ENCODE measurements at regions not wholly inside any gene's neighbourhood (a gene's known extent, or its start where the extent isn't known, plus 50 kb on each side); places are given as distances from the start of the nearest gene placed in this dataset.

DNA sequence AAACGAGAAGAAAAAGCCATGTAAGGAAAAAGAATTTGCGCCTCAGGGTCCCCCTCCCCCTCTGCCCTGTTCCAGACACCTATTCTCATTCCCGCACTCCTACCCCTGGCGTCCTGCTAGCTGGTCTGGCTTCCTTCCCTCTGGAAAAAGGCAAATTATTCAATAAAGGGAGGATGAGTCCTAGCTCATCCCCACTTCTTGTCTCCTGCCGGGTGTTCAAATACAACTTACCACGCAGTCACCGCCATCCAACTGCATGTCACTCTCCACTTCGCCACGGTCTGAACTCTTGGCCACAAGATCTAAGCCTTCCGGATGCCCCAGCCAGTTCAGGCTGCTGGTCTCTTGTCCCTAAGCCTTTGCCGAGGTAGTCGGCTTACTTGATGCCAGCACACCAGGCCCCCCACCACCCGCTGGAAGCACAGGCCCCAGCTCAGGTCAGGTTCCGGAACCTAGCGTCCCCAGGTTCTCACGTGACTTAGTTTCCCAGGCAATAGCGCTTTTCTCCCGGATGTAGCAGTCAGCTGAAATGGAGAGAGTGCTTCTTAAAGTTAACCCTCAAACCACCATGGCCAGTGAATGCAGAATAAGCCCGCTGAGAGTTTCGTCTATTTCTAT is 209.6 kb upstream of the SPIN4 start:
- intact Hi-C loops (cut with DNase I), result no loop called here
- H3K9me3 ChIP-seq, result no peaks in the 10 kb centered on the region
- no peaks in the 10 kb centered on the region for H3K4me1 ChIP-seq
- 0 to 1% methylated on average over 10 to 19 of the region's 20 CpGs for WGBS, 2 donors
- DNase-seq, result peak; percentile 71 to 72
- no peaks in the 10 kb centered on the region for H3K36me3 ChIP-seq
- peak overlapping the region; percentile 28 to 64 (median 58) for H3K27ac ChIP-seq
- H3K27me3 ChIP-seq, result no peaks in the 10 kb centered on the region
- TF ChIP-seq, protein P1, sequence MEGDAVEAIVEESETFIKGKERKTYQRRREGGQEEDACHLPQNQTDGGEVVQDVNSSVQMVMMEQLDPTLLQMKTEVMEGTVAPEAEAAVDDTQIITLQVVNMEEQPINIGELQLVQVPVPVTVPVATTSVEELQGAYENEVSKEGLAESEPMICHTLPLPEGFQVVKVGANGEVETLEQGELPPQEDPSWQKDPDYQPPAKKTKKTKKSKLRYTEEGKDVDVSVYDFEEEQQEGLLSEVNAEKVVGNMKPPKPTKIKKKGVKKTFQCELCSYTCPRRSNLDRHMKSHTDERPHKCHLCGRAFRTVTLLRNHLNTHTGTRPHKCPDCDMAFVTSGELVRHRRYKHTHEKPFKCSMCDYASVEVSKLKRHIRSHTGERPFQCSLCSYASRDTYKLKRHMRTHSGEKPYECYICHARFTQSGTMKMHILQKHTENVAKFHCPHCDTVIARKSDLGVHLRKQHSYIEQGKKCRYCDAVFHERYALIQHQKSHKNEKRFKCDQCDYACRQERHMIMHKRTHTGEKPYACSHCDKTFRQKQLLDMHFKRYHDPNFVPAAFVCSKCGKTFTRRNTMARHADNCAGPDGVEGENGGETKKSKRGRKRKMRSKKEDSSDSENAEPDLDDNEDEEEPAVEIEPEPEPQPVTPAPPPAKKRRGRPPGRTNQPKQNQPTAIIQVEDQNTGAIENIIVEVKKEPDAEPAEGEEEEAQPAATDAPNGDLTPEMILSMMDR (IDR thresholded peaks at IDR 0.05), result no peak
- TF ChIP-seq POLR2A (IDR thresholded peaks at IDR 0.05), result peak in 1 of 2 donors; percentile 62
- H3K4me3 ChIP-seq (replicated peaks in 1 of 3), result peak overlapping the region in 2 of 3 donors; percentile 38 to 64

DNA sequence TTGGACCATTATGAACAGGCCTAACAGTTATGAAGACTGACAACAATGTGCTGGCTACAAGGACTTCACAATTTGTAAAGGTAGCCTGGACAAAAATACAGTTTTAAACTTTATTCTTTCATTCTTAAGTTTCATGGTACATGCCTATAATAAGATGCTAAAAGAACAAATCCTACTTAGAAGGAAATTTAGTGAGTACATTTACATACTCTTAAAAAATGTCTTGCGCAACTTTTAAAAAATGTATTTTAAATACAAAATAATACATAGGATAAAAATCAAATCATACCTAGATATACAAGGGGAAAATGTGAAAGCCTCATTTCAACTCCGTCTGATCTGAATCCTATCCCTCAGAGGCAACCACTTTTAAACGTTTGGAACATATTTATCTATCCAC is 200.7 kb upstream of the SPIN4 start:
- DNase-seq, result no peak
- H3K4me1 ChIP-seq, result no peaks in the 10 kb centered on the region
- intact Hi-C loops (cut with DNase I), result no loop called here
- H3K27me3 ChIP-seq, result no peaks in the 10 kb centered on the region
- H3K4me3 ChIP-seq (replicated peaks in 1 of 3), result no peak overlapping the region
- H3K27ac ChIP-seq, result no peak overlapping the region
- TF ChIP-seq POLR2A (IDR thresholded peaks at IDR 0.05), result no peak
- TF ChIP-seq, protein P1 (IDR thresholded peaks at IDR 0.05), result no peak
- WGBS, 2 donors, result 92% methylated on average over 3 of the region's 3 CpGs
- no peaks in the 10 kb centered on the region for H3K36me3 ChIP-seq
- no peaks in the 10 kb centered on the region for H3K9me3 ChIP-seq

DNA sequence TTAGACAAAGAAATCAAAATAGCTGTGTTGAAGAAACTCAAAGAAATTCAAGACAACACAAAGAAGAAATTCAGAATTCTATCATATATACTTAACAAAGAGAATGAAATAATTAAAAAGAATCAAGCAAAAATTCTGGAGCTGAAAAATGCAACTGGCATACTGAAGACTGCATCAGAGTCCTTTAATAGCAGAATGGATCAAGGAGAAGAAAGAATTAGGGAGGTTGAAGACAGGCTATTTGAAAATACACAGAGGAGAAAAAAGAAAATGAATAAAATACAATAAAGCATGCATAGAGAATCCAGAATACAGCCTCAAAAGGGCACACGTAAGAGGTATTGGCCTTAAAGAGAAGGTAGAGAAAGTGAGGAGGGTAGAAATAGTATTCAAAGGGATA is 179.5 kb upstream of the SPIN4 start:
- Histone ChIP-seq H3K27ac (no peak overlapping the region), H3K9me3 (no peaks in the 10 kb centered on the region), H3K27me3 (no peaks in the 10 kb centered on the region), H3K4me3 (replicated peaks in 1 of 3) (no peak overlapping the region), H3K4me1 (no peaks in the 10 kb centered on the region), H3K36me3 (no peaks in the 10 kb centered on the region)
- no peak for TF ChIP-seq POLR2A (IDR thresholded peaks at IDR 0.05)
- TF ChIP-seq, protein P1 (IDR thresholded peaks at IDR 0.05), result no peak
- no peak for DNase-seq
- WGBS, 2 donors, result 97 to 100% methylated on average over 1 of the region's 1 CpG
- intact Hi-C loops (cut with DNase I), result no loop called here

DNA sequence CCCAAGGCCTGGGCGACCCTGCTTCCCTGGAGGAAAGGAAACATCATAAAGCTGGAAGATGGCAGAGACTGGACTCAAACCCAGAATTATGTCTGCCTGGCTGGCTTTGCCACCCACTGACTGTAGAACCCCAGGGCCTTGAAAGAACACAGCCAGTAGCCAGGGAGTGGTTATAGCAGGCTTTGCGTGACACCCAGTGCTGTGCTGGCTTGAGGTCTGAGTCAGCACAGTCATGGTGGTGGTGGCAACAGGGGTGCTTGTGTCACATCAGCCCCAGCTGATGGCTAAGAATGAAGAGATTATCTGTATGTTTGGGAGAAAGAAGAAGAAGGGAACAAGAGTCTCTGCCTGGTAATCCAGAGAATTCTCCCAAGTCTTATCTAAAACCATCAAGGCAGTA is 178.8 kb upstream of the SPIN4 start:
- no peaks in the 10 kb centered on the region for H3K9me3 ChIP-seq
- no peak for TF ChIP-seq POLR2A (IDR thresholded peaks at IDR 0.05)
- TF ChIP-seq, protein P1 (IDR thresholded peaks at IDR 0.05), result no peak
- H3K27ac ChIP-seq, result no peak overlapping the region
- 95% methylated on average over 2 of the region's 2 CpGs; no CpG with 5 or more reads in 1 of the 2 donors for WGBS, 2 donors
- no peak overlapping the region for H3K4me3 ChIP-seq (replicated peaks in 1 of 3)
- H3K27me3 ChIP-seq, result no peaks in the 10 kb centered on the region
- DNase-seq, result no peak
- no peaks in the 10 kb centered on the region for H3K36me3 ChIP-seq
- intact Hi-C loops (cut with DNase I), result no loop called here
- no peaks in the 10 kb centered on the region for H3K4me1 ChIP-seq

DNA sequence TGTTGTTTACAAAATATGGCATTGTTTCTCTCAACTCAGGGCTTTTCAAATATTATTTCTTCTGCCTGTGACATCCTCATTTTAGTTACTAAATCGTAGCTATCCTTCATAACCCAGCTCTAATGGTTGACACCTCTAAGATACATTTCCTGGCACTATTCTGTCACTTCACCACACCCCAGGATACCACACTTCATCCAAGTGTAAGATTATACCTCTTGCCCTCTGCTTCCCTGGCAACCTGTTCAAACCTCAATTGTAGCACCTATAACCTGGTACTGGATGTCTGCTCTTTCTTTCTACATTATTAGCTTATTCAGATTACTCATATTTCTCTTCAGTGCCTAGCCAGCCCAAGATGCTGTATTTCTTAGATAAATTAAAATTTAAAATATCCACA is 175.7 kb upstream of the SPIN4 start:
- WGBS, 2 donors, result 100% methylated on average over 1 of the region's 1 CpG
- no peaks in the 10 kb centered on the region for H3K36me3 ChIP-seq
- TF ChIP-seq, protein P1 (IDR thresholded peaks at IDR 0.05), result no peak
- no peak for TF ChIP-seq POLR2A (IDR thresholded peaks at IDR 0.05)
- H3K27ac ChIP-seq, result no peak overlapping the region
- DNase-seq, result no peak
- intact Hi-C loops (cut with DNase I), result no loop called here
- H3K9me3 ChIP-seq, result no peaks in the 10 kb centered on the region
- H3K27me3 ChIP-seq, result no peaks in the 10 kb centered on the region
- H3K4me1 ChIP-seq, result no peaks in the 10 kb centered on the region
- H3K4me3 ChIP-seq (replicated peaks in 1 of 3), result no peak overlapping the region

Data from thyroid gland (tissue), 4 donors.